ENCODE measurements at regions not wholly inside any gene's neighbourhood (a gene's known extent, or its start where the extent isn't known, plus 50 kb on each side); places are given as distances from the start of the nearest gene placed in this dataset.

DNA sequence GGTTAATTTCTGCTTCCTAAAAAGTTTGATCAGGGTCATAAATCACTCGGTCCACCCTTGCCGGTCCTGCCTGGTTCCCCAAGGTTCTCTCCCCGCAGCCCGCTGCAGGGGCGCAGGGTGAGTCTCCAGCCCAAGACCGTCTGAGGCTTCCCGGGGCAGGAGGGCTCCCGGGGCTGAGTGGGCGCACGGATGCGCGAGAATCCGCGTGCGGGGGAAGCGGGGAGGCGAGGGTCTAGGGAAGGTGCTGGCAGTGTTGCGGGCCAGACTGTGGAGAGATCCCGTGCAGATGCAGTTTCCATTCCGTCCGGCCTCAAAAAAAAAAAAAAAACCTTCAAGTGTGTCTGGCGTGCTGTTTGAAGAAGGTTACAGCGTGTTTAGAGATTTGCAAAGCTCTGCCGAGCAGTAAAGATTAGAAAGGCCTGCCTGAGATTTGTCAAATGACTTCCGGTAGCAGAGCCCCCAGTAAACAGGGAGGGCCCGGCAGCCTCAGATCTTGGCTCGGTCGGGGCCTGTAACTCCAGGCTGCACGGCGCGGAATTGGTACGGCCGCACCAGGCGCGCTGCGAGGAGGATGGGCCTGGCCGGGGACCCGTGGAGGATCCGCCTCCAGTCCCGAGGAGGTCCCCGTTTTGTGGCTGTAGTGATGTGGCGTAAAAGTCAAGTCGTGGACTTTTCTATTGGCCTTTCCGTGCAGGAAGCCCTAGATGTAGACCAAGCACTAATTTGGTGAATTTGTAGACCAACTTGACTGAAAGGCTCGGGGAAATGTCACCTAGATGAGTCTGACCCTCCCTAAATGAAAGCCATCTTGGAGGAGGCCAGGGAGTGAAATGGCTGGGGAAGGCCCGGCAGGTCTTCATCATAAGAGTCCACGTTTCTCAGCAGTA, 293.2 kb upstream of the NFE2L3 start:
- H3K4me1 ChIP-seq (ENCODE audit: insufficient read depth, low read length): no peaks in the 10 kb centered on the region

DNA sequence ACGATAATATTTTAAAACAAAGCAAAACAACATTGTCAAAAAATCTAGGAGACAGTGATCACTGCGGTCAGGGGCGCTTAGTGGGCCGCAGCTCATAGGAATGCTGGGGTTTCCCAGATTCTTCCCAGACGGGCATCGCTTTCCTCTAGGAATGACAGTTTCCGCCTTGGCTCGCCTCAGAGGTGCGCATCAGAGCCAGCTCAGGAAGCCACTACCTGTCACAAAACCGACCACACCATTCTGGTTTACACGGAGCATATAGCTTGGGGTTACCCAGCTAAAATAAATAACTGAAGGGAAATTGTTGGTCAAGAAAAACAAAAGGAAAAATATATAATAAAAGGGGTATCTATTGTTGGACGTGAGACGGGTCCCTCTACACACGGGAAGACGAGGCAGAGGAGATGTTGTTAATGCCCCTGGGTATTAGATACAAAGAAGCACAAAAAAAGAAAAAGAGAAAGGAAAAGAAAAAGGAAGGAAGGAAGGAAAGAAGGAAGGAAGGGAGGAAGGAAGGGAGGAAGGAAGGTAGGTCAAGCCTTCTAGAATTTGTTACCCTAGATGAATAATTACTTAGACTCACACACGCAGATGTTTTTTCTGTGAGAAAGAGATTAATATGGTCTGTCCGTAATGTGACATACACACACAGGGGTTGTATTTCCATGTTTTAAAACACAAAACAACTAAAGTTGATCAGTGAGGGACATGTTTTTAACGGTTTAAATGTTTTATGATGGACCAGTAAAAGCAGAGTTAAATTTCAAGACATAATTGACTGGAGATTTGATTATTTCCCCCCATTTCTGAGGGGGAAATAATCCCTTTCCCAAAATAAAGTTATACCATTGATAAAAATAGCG, 292.4 kb upstream of the NFE2L3 start:
- no peak overlapping the region for H3K9ac ChIP-seq (ENCODE audit: low read depth, low read length)
- H3K79me2 ChIP-seq (ENCODE audit: insufficient read depth, low read length): no peaks in the 10 kb centered on the region
- ATAC-seq (ENCODE audit: insufficient read depth, low read depth) (no peak), DNase-seq (no peak)
- TF ChIP-seq, protein P1, sequence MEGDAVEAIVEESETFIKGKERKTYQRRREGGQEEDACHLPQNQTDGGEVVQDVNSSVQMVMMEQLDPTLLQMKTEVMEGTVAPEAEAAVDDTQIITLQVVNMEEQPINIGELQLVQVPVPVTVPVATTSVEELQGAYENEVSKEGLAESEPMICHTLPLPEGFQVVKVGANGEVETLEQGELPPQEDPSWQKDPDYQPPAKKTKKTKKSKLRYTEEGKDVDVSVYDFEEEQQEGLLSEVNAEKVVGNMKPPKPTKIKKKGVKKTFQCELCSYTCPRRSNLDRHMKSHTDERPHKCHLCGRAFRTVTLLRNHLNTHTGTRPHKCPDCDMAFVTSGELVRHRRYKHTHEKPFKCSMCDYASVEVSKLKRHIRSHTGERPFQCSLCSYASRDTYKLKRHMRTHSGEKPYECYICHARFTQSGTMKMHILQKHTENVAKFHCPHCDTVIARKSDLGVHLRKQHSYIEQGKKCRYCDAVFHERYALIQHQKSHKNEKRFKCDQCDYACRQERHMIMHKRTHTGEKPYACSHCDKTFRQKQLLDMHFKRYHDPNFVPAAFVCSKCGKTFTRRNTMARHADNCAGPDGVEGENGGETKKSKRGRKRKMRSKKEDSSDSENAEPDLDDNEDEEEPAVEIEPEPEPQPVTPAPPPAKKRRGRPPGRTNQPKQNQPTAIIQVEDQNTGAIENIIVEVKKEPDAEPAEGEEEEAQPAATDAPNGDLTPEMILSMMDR (IDR thresholded peaks at IDR 0.05; ENCODE audit: borderline replicate concordance, extremely low read depth, low read length, poor library complexity, severe bottlenecking): no peak
- no peak for TF ChIP-seq EZH2 (IDR thresholded peaks at IDR 0.05; ENCODE audit: borderline replicate concordance, low read depth, low read length, severe bottlenecking)
- no peak overlapping the region for H3K27ac ChIP-seq (ENCODE audit: low read length)
- peaks cover 7% of the 10 kb centered on the region for H3K27me3 ChIP-seq (ENCODE audit: insufficient read depth, low read length, poor library complexity)
- H3K4me1 ChIP-seq (ENCODE audit: insufficient read depth, low read length): no peaks in the 10 kb centered on the region
- no peak overlapping the region for H2AFZ ChIP-seq (ENCODE audit: low read depth, low read length)
- H4K20me1 ChIP-seq (ENCODE audit: insufficient read depth, low read length): no peaks in the 10 kb centered on the region
- H3K36me3 ChIP-seq (ENCODE audit: insufficient read depth, low read length): no peaks in the 10 kb centered on the region
- no peak overlapping the region for H3K4me3 ChIP-seq (ENCODE audit: low read depth in 1 of 2, low read length in 2 of 2)
- no peaks in the 10 kb centered on the region for H3K9me3 ChIP-seq (ENCODE audit: insufficient read depth, low read length, severe bottlenecking)
- H3K4me2 ChIP-seq (ENCODE audit: insufficient read depth, low read length): no peak overlapping the region

More for the DNA sequence above, 293.2 kb upstream of the NFE2L3 start:
- no peak for DNase-seq
- Histone ChIP-seq H3K79me2 (ENCODE audit: insufficient read depth, low read length) (no peaks in the 10 kb centered on the region), H3K27me3 (ENCODE audit: insufficient read depth, low read length, poor library complexity) (peaks cover 7% of the 10 kb centered on the region), H4K20me1 (ENCODE audit: insufficient read depth, low read length) (no peaks in the 10 kb centered on the region), H3K9ac (ENCODE audit: low read depth, low read length) (no peak overlapping the region), H2AFZ (ENCODE audit: low read depth, low read length) (no peak overlapping the region), H3K4me3 (ENCODE audit: low read depth in 1 of 2, low read length in 2 of 2) (no peak overlapping the region), H3K9me3 (ENCODE audit: insufficient read depth, low read length, severe bottlenecking) (no peaks in the 10 kb centered on the region), H3K4me2 (ENCODE audit: insufficient read depth, low read length) (no peak overlapping the region), H3K27ac (ENCODE audit: low read length) (no peak overlapping the region), H3K36me3 (ENCODE audit: insufficient read depth, low read length) (no peaks in the 10 kb centered on the region)
- no peak for TF ChIP-seq EZH2 (IDR thresholded peaks at IDR 0.05; ENCODE audit: borderline replicate concordance, low read depth, low read length, severe bottlenecking)
- TF ChIP-seq, protein P1 (IDR thresholded peaks at IDR 0.05; ENCODE audit: borderline replicate concordance, extremely low read depth, low read length, poor library complexity, severe bottlenecking): no peak
- no peak for ATAC-seq (ENCODE audit: insufficient read depth, low read depth)

DNA sequence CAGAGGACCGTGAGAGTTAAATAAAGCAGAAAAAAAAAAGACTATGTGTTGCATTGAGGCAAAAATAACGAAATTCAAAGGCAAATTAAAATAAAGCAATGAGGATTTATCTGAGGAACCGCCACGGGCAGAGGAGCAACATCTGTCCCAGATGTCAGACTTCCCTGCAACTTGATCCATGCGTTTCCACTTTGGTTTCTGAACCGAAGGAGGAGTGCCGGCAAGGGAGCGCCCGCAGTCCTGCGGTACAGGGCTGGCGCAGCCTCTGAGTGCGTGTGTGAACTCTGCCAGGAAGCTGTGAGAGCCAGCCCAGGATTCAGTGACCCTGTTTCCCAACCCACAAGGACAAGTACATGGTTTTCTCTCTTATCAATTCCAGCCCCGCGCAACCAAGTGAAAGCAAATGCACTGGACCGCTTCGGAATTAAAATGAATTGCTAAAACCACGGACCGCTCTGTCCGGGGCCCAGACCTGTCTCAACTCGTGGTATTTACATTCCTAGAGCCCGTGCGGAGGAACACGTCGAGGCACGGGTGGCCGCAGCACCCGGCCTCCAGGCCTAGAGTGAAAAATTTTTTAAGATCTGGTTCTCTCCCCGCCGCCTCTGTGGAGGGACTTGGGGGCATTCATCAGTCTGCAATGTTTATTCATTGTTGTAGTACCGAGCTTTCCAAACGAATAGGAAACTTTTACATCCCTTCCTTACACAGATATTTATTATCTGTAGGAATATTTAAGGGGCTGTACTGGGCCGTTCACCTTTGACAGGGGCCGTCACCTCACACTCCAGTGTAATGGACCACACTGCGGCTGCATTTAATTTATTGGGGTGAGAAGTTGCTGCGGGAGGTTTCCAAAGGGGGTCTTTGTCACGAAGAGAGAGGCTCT, 291.5 kb upstream of the NFE2L3 start:
- Histone ChIP-seq H3K79me2 (ENCODE audit: insufficient read depth, low read length) (no peaks in the 10 kb centered on the region), H3K4me2 (ENCODE audit: insufficient read depth, low read length) (no peak overlapping the region), H2AFZ (ENCODE audit: low read depth, low read length) (no peak overlapping the region), H3K36me3 (ENCODE audit: insufficient read depth, low read length) (no peaks in the 10 kb centered on the region), H3K4me1 (ENCODE audit: insufficient read depth, low read length) (no peaks in the 10 kb centered on the region), H3K4me3 (ENCODE audit: low read depth in 1 of 2, low read length in 2 of 2) (no peak overlapping the region), H4K20me1 (ENCODE audit: insufficient read depth, low read length) (no peaks in the 10 kb centered on the region), H3K9me3 (ENCODE audit: insufficient read depth, low read length, severe bottlenecking) (no peaks in the 10 kb centered on the region), H3K27me3 (ENCODE audit: insufficient read depth, low read length, poor library complexity) (peaks cover 8% of the 10 kb centered on the region), H3K27ac (ENCODE audit: low read length) (no peak overlapping the region), H3K9ac (ENCODE audit: low read depth, low read length) (no peak overlapping the region)
- DNase-seq: no peak
- ATAC-seq (ENCODE audit: insufficient read depth, low read depth): no peak
- TF ChIP-seq, protein P1 (IDR thresholded peaks at IDR 0.05; ENCODE audit: borderline replicate concordance, extremely low read depth, low read length, poor library complexity, severe bottlenecking): no peak
- no peak for TF ChIP-seq EZH2 (IDR thresholded peaks at IDR 0.05; ENCODE audit: borderline replicate concordance, low read depth, low read length, severe bottlenecking)
